Endothelial cell of umbilical vein (primary cell): ENCODE measurements at regions not wholly inside any gene's neighbourhood (a gene's known extent, or its start where the extent isn't known, plus 50 kb on each side); places are given as distances from the start of the nearest gene placed in this dataset.
"Not testable (repeated sequence)": the region's sequence is repeated elsewhere in the genome, so short reads cannot be mapped to it uniquely, and the experiment has no call there.

ENCODE experiments used
- CTCF ChIP-seq, 2 donors: IDR thresholded peaks; 1 replicate in 1 of 2; 2 replicates in 1 of 2; pipeline ENCODE4 v1.5.1; 2011; ENCODE audit warnings: low read length in 2 of 2, mild to moderate bottlenecking in 2 of 2, moderate library complexity in 2 of 2, control low read depth in 1 of 2, inconsistent platforms in 1 of 2, low read depth in 1 of 2; ENCODE audit not compliant: insufficient read depth in 1 of 2; ENCODE audit errors: extremely low read depth in 1 of 2
- EZH2 ChIP-seq: IDR thresholded peaks from 2 replicates; pipeline ENCODE4 v1.6.1; 2012; ENCODE audit warnings: borderline replicate concordance, low read depth, mild to moderate bottlenecking, moderate library complexity, low read length, inconsistent platforms; ENCODE audit not compliant: severe bottlenecking
- FOS ChIP-seq: IDR thresholded peaks from 2 replicates; pipeline ENCODE4 v1.6.1; 2011; ENCODE audit warnings: mild to moderate bottlenecking, low read length, moderate library complexity, borderline replicate concordance; ENCODE audit not compliant: insufficient read depth
- GATA2 ChIP-seq: IDR thresholded peaks from 2 replicates; pipeline ENCODE4 v1.7.0; 2011; ENCODE audit warnings: low read depth, mild to moderate bottlenecking, moderate library complexity, mixed read lengths, low read length; ENCODE audit not compliant: insufficient read length, insufficient read depth
- JUN ChIP-seq: IDR thresholded peaks from 2 replicates; pipeline ENCODE4 v1.6.1; 2011; ENCODE audit warnings: borderline replicate concordance, low read depth; ENCODE audit not compliant: insufficient read length, insufficient read depth
- MYC ChIP-seq: IDR thresholded peaks from one replicate; pipeline ENCODE4 v1.6.1; 2011; ENCODE audit warnings: mild to moderate bottlenecking, low read depth, low read length
- POLR2A ChIP-seq: IDR thresholded peaks from 2 replicates; pipeline ENCODE4 v1.6.1; 2012; ENCODE audit warnings: low read depth, mild to moderate bottlenecking, control low read depth, low read length
- POLR2AphosphoS5 ChIP-seq: IDR thresholded peaks from 2 replicates; pipeline ENCODE4 v1.6.1; 2012; ENCODE audit warnings: low read depth, mild to moderate bottlenecking, control low read depth, low read length, moderate library complexity; ENCODE audit not compliant: insufficient read depth
- TF ChIP-seq, protein P1 (sequence below): IDR thresholded peaks from 2 replicates; pipeline ENCODE4 v1.6.1; 2011; ENCODE audit not compliant: insufficient read depth, insufficient read length

DNA sequence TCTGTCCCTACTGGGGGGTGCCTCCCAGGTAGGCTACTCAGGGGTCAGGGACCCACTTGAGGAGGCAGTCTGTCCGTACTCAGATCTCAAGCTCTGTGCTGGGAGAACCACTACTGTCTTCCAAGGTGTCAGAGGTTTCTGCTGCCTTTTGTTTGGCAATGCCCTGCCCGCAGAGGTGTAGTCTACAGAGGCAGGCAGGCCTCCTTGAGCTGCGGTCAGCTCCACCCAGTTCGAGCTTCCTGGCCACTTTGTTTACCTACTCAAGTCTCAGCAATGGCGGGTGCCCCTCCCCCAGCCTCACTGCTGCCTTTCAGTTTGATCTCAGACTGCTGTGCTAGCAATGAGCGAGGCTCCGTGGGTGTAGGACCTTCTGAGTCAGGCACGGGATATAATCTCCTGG, 263.1 kb upstream of the DAB2 start:
- not testable (repeated sequence) for TF ChIP-seq EZH2; POLR2AphosphoS5; MYC; CTCF (IDR thresholded peaks at IDR 0.05; ENCODE audit: extremely low read depth in 1 of 2, insufficient read depth in 1 of 2, low read depth in 1 of 2, low read length in 2 of 2); JUN; FOS; POLR2A; GATA2
- TF ChIP-seq, protein P1, sequence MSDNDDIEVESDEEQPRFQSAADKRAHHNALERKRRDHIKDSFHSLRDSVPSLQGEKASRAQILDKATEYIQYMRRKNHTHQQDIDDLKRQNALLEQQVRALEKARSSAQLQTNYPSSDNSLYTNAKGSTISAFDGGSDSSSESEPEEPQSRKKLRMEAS = not testable (repeated sequence)
